CD14-positive monocyte (primary cell): ENCODE measurements at regions not wholly inside any gene's neighbourhood (a gene's known extent, or its start where the extent isn't known, plus 50 kb on each side); places are given as distances from the start of the nearest gene placed in this dataset.

ENCODE experiments used
- DNase-seq, 3 donors: peaks; one replicate each; pipeline ENCODE4 v3.0.0-alpha.2; 2011 to 2022
- H2AFZ ChIP-seq: 2 replicates; pipeline ENCODE4 v1.6.0; 2012; ENCODE audit warnings: mild to moderate bottlenecking, low read depth, low read length, inconsistent platforms; ENCODE audit not compliant: insufficient read depth, poor library complexity, severe bottlenecking
- H3K27ac ChIP-seq, 2 donors: 1 replicate in 1 of 2; 2 replicates in 1 of 2; pipeline ENCODE4 v1.5.1; 2012 to 2013; ENCODE audit warnings: low read length in 2 of 2, control low read depth in 1 of 2, inconsistent platforms in 1 of 2, low read depth in 1 of 2, mild to moderate bottlenecking in 1 of 2
- H3K27me3 ChIP-seq, 2 donors: one replicate each; pipeline versions ENCODE4 v1.6.0 to v1.6.1; 2011 to 2013; ENCODE audit warnings: low read length in 2 of 2; ENCODE audit not compliant: control insufficient read depth in 2 of 2, insufficient read depth in 2 of 2
- H3K36me3 ChIP-seq, 2 donors: replicated peaks in 1 of 2; 1 replicate in 1 of 2; 2 replicates in 1 of 2; pipeline versions ENCODE4 v1.5.1 to v1.6.1; 2012 to 2013; ENCODE audit warnings: low read length in 2 of 2, control low read depth in 1 of 2, inconsistent platforms in 1 of 2, mild to moderate bottlenecking in 1 of 2; ENCODE audit not compliant: insufficient read depth in 2 of 2, control insufficient read depth in 1 of 2
- H3K4me1 ChIP-seq, 2 donors: 1 replicate in 1 of 2; 2 replicates in 1 of 2; pipeline versions ENCODE4 v1.5.1 to v1.6.1; 2012 to 2013; ENCODE audit warnings: low read length in 2 of 2, control low read depth in 1 of 2, inconsistent platforms in 1 of 2, mild to moderate bottlenecking in 1 of 2, moderate library complexity in 1 of 2; ENCODE audit not compliant: insufficient read depth in 2 of 2, control insufficient read depth in 1 of 2
- H3K4me2 ChIP-seq: replicated peaks from 2 replicates; pipeline ENCODE3; 2012; ENCODE audit warnings: low read length, moderate library complexity, mild to moderate bottlenecking; ENCODE audit not compliant: poor library complexity, severe bottlenecking; ENCODE audit errors: extremely low read depth
- H3K4me3 ChIP-seq, 3 experiments: fragments of 200-600 bp in 1 of 3; sonication (generic) in 1 of 3; replicated peaks in 1 of 3; 1 replicate in 2 of 3; 2 replicates in 1 of 3; pipeline ENCODE4 v1.5.1; 2011 to 2013; ENCODE audit warnings: low read length in 3 of 3, mild to moderate bottlenecking in 3 of 3, control low read depth in 2 of 3, low read depth in 2 of 3, inconsistent platforms in 1 of 3, moderate library complexity in 1 of 3
- H3K79me2 ChIP-seq: 2 replicates; pipeline ENCODE4 v1.6.0; 2012; ENCODE audit warnings: mild to moderate bottlenecking, control low read depth, inconsistent platforms, low read length, moderate library complexity; ENCODE audit not compliant: insufficient read depth
- H3K9ac ChIP-seq: 2 replicates; pipeline ENCODE4 v1.6.0; 2017; ENCODE audit warnings: low read length, mild to moderate bottlenecking; ENCODE audit not compliant: insufficient read depth, poor library complexity, severe bottlenecking
- H3K9me3 ChIP-seq, 2 donors: replicated peaks in 1 of 2; 1 replicate in 1 of 2; 2 replicates in 1 of 2; pipeline versions ENCODE4 v1.5.1 to v1.6.1; 2012 to 2013; ENCODE audit warnings: low read length in 2 of 2, control low read depth in 1 of 2; ENCODE audit not compliant: control insufficient read depth in 1 of 2, insufficient read depth in 1 of 2
- H4K20me1 ChIP-seq: 2 replicates; pipeline ENCODE4 v1.6.0; 2012; ENCODE audit warnings: mild to moderate bottlenecking, low read length, control low read depth, moderate library complexity; ENCODE audit not compliant: insufficient read depth
- H3K27ac Mint-ChIP-seq, 7 donors: one replicate each; pipeline ENCODE4 v1.8.0; 2020; ENCODE audit warnings: mild to moderate bottlenecking in 7 of 7, mixed read lengths in 7 of 7, moderate library complexity in 6 of 7, inconsistent platforms in 2 of 7
- H3K27me3 Mint-ChIP-seq, 3 donors: one replicate each; pipeline ENCODE4 v1.8.0; 2021 to 2022; ENCODE audit warnings: low read depth in 3 of 3, mild to moderate bottlenecking in 3 of 3, mixed read lengths in 3 of 3, moderate library complexity in 3 of 3, inconsistent platforms in 1 of 3
- H3K36me3 Mint-ChIP-seq, 2 donors: one replicate each; pipeline ENCODE4 v1.8.0; 2020; ENCODE audit warnings: mixed read lengths in 2 of 2, inconsistent platforms in 1 of 2, mild to moderate bottlenecking in 1 of 2
- H3K4me1 Mint-ChIP-seq: one replicate; pipeline ENCODE4 v1.8.0; 2020; ENCODE audit warnings: mild to moderate bottlenecking, mixed read lengths
- H3K4me3 Mint-ChIP-seq, 2 donors: one replicate each; pipeline ENCODE4 v1.8.0; 2020; ENCODE audit warnings: mild to moderate bottlenecking in 2 of 2, mixed read lengths in 2 of 2, moderate library complexity in 1 of 2
- H3K9me3 Mint-ChIP-seq, 7 donors: one replicate each; pipeline ENCODE4 v1.8.0; 2020 to 2022; ENCODE audit warnings: mixed read lengths in 7 of 7, mild to moderate bottlenecking in 6 of 7, moderate library complexity in 6 of 7, inconsistent platforms in 2 of 7
- WGBS: methylation state at CpG from one replicate; pipeline ENCODE4 v1.1.5; 2013; ENCODE audit warnings: missing lambda C conversion rate; ENCODE audit not compliant: insufficient coverage; 5-methylcytosine and 5-hydroxymethylcytosine counted together
- intact Hi-C, 2 donors: fragments of 100-400 bp; cut with micrococcal nuclease; formaldehyde crosslinking; loops; one replicate each; pipeline versions ENCODE4 v1.15.0 to v1.15.1; 2023
- TF ChIP-seq, protein P1 (sequence below): fragments of 200-600 bp; IDR thresholded peaks from one replicate; pipeline ENCODE4 v1.8.0; 2022; ENCODE audit warnings: antibody characterized with exemption, mild to moderate bottlenecking

DNA sequence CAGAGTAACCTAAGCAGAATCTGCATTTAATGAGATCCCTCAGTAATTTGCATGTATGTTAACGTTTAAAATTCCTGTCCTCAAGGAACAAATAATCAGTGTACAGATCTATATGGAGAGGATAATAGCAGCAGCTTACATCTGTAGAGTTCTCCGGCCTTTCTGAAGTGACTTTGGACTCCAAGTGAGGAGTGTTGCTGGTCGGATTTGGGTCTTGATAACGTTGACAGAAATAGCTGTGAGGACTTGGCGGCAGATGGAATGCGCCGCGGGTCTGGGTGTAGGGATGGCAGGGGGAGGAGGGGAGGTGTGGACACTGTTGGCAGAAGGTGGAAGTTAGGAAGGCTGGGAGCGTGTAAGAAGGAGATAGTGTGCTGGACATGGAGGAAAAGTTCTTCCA is 170.9 kb upstream of the GATA6 start:
- intact Hi-C loops: loop anchor here in 1 of 2 donors (10.0 kb wide), 1 partner anchor 706 kb away; no protein-coding TSS in a partner anchor
- H3K79me2 ChIP-seq: no peaks in the 10 kb centered on the region
- H3K36me3 ChIP-seq: no peaks in the 10 kb centered on the region
- peaks cover 4% of the 10 kb centered on the region for H3K4me1 Mint-ChIP-seq
- H3K27ac ChIP-seq: no peak overlapping the region
- no peak overlapping the region for H3K9ac ChIP-seq
- DNase-seq: no peak
- no peaks in the 10 kb centered on the region for H3K36me3 Mint-ChIP-seq
- no peaks in the 10 kb centered on the region for H3K9me3 ChIP-seq
- H2AFZ ChIP-seq: no peak overlapping the region
- no peaks in the 10 kb centered on the region for H3K27me3 ChIP-seq
- no peaks in the 10 kb centered on the region for H4K20me1 ChIP-seq
- no peak overlapping the region for H3K4me2 ChIP-seq
- no peak overlapping the region for H3K4me3 ChIP-seq
- H3K4me3 Mint-ChIP-seq: no peak overlapping the region
- no peak overlapping the region for H3K27ac Mint-ChIP-seq
- no peaks in the 10 kb centered on the region for H3K4me1 ChIP-seq
- 91% methylated on average over 8 of the region's 9 CpGs for WGBS
- H3K9me3 Mint-ChIP-seq: peaks cover 0 to 8% (median 1%) of the 10 kb centered on the region in 7 donors
- TF ChIP-seq, protein P1, sequence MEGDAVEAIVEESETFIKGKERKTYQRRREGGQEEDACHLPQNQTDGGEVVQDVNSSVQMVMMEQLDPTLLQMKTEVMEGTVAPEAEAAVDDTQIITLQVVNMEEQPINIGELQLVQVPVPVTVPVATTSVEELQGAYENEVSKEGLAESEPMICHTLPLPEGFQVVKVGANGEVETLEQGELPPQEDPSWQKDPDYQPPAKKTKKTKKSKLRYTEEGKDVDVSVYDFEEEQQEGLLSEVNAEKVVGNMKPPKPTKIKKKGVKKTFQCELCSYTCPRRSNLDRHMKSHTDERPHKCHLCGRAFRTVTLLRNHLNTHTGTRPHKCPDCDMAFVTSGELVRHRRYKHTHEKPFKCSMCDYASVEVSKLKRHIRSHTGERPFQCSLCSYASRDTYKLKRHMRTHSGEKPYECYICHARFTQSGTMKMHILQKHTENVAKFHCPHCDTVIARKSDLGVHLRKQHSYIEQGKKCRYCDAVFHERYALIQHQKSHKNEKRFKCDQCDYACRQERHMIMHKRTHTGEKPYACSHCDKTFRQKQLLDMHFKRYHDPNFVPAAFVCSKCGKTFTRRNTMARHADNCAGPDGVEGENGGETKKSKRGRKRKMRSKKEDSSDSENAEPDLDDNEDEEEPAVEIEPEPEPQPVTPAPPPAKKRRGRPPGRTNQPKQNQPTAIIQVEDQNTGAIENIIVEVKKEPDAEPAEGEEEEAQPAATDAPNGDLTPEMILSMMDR: no peak
- H3K27me3 Mint-ChIP-seq: peaks cover 2 to 4% (median 2%) of the 10 kb centered on the region in 3 donors

- H3K27me3 ChIP-seq: no peaks in the 10 kb centered on the region
- Mint-ChIP-seq H3K4me1 (peaks cover 4% of the 10 kb centered on the region), H3K4me3 (no peak overlapping the region), H3K27ac (no peak overlapping the region), H3K9me3 (peaks cover 0 to 12% (median 1%) of the 10 kb centered on the region in 7 donors), H3K27me3 (peaks cover 0 to 4% (median 0%) of the 10 kb centered on the region in 3 donors), H3K36me3 (no peaks in the 10 kb centered on the region)
- TF ChIP-seq, protein P1: no peak
- DNase-seq: no peak
- H3K4me1 ChIP-seq: no peaks in the 10 kb centered on the region
- intact Hi-C loops: no loop called here
- no peaks in the 10 kb centered on the region for H3K9me3 ChIP-seq
- no peak overlapping the region for H3K9ac ChIP-seq
- WGBS: 96% methylated on average over 23 of the region's 25 CpGs
- H2AFZ ChIP-seq: no peak overlapping the region
- no peak overlapping the region for H3K4me3 ChIP-seq
- H3K79me2 ChIP-seq: no peaks in the 10 kb centered on the region
- H3K27ac ChIP-seq: no peak overlapping the region
- no peaks in the 10 kb centered on the region for H4K20me1 ChIP-seq
- no peak overlapping the region for H3K4me2 ChIP-seq
- H3K36me3 ChIP-seq: no peaks in the 10 kb centered on the region
Observed at GRCh38 chr18:22001912-22002487, 167.4 kb upstream of the GATA6 start.
